Astrocyte of the spinal cord (primary cell): ENCODE measurements at regions not wholly inside any gene's neighbourhood (a gene's known extent, or its start where the extent isn't known, plus 50 kb on each side); places are given as distances from the start of the nearest gene placed in this dataset.
"Not testable (repeated sequence)": the region's sequence is repeated elsewhere in the genome, so short reads cannot be mapped to it uniquely, and the experiment has no call there.

Experiments
- DNase-seq: peaks from one replicate; pipeline ENCODE4 v3.0.0; 2011; ENCODE audit warnings: low read depth, low spot score
- H3K4me3 ChIP-seq: 2 replicates; pipeline ENCODE4 v1.5.1; 2011; ENCODE audit warnings: low read depth, mild to moderate bottlenecking, low read length, moderate library complexity
- CTCF ChIP-seq: IDR thresholded peaks from 2 replicates; pipeline ENCODE4 v1.5.1; 2012; ENCODE audit warnings: low read depth, mild to moderate bottlenecking, low read length, inconsistent platforms
- in situ Hi-C: cut with HindIII; loops from 2 replicates; pipeline ENCODE4 v1.10.0; 2017; ENCODE audit warnings: low sequenced_read_pairs

DNA sequence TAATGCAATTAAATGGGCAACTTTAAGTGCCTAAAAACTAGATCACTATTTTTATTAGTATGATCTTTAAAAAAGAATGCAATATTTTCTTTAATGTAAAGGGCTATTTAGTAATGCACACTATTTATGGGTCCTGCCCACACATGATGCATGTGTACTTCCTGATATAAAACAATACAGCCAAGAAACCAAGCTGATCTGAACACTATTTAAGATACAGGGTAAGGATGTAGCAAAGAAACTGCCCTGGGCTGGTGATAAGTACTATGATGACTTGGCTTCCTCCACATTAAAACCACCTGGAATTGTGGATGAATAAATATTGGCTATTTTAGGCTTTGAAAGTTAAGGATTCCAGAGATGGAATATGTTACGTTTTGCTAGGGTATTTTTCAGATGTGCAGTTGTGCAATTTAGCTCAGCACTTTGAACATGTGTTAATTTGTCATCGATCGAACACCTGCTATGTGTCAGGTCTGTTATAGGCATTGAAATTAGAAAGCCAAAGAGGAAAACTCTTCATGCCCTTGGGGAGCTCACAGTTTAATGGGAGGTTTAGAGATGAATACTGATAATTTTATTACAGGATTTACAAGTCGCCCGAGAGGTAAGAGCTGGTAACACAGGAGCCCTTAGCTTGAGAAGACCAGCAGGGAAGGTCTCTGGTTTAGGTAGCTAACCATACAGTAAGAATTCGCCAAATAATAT lies 276.7 kb downstream of the PLK2 start:
- no peak for DNase-seq
- no peak for TF ChIP-seq CTCF
- H3K4me3 ChIP-seq: no peak overlapping the region
- in situ Hi-C loops: no loop called here

GRCh38 chr5:58182287-58182841 lies 277.5 kb downstream of the PLK2 start:
- in situ Hi-C loops: no loop called here
- TF ChIP-seq CTCF: no peak
- no peak overlapping the region for H3K4me3 ChIP-seq
- no peak for DNase-seq

DNA sequence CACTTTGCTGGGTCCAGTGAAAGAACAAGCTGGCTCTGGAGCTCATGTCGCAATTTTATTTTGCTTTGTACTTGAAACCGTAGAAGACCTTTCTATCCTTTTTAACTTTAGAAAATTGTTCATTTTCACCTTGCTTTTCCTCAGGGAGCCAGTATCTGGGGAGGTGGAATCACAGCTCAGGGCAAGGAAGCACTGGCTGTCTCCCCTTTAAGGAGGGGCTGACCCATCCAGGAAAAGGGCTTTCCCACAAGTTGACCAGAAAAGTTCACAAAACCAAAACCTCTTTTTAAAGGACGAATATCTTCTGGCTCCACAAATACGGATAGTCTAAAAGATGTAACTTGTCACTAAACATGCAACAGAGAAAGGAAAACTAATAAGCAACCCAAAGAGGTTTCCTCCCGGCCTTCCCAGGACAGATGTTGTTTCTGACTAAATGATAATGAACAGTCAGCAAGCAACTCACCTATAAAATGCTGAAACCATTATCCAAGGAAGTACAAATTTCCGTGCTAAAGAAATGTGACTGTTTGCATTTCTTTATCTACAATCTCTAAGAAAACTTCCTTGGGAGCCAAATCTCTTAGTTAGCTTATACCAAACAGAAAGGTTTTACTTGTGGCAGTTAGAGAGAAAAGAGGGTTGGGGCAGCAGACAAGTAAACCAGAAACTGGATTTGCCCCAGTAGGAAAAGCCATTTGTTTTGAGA lies 278.2 kb downstream of the PLK2 start:
- no peak overlapping the region for H3K4me3 ChIP-seq
- TF ChIP-seq CTCF: no peak
- DNase-seq: no peak
- in situ Hi-C loops: no loop called here

DNA sequence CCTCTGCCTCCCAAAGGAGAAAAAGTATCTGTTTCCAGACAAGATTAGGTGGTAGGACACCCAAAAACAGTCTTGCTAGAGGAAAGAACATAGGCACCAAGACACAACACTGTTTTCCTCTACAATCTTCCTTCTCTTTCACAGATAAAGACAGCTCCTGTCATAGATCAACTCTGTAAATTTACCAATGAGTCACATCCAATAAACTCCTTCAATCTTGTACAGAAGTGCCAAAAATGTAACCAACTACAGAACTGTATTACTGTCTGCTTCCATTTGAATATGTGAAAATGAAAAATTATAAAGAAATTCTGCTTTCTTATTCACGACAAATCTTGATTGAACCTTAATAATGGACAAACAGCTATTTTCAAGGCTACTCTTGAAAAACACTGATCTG lies 286.9 kb downstream of the PLK2 start:
- in situ Hi-C loops: no loop called here
- no peak overlapping the region for H3K4me3 ChIP-seq
- DNase-seq: no peak
- no peak for TF ChIP-seq CTCF

DNA sequence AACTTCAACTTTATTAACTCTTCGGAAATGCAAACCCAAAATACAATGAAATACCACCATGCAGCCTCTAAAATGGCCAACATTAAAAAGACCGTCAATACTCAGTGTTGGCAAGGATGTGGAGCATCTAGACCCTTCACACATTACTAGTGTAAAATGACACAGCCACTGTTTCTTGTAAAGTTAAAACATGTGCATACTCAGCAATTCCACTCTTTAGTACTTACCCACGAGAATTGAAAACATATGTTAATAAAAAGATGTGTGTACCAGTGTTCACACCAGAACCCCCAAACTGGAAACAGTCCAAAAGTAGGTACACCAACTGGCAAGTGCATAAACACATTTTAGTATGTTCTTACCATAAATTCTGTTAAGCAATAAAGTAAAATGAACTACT lies 294.7 kb downstream of the PLK2 start:
- in situ Hi-C loops: no loop called here
- TF ChIP-seq CTCF: no peak
- no peak overlapping the region for H3K4me3 ChIP-seq
- no peak for DNase-seq

GRCh38 chr5:58161889-58162288 lies 298.0 kb downstream of the PLK2 start:
- DNase-seq, H3K4me3 ChIP-seq, in situ Hi-C loops: not testable (repeated sequence)
